ENCODE measurements at regions not wholly inside any gene's neighbourhood (a gene's known extent, or its start where the extent isn't known, plus 50 kb on each side); places are given as distances from the start of the nearest gene placed in this dataset.

DNA sequence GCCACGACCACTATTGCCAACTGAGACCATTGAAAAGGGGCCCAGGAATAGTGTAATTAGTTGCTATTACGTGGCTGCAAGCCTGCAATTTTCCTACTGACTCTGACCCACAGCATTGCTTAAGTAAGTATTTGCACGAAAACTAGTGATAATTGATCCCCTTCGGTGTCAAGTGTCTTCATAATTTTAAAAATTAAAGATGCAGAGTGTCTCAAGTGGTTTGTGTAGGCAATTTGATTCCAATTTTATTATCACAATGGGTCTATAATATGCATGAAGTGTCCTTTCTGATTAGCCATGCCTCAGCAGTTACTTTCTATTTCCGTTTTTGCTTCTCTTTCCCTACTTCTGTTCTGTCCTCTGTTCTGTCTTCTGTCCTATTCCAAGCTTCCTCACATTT, 259.2 kb downstream of the C3orf38 start (continued):
- TF ChIP-seq ZNF629 (tag by site-specific recombination; IDR thresholded peaks at IDR 0.05) (peak; percentile 52), ZNF391 (tag by site-specific recombination; IDR thresholded peaks at IDR 0.05; ENCODE audit: borderline replicate concordance, low read depth) (0 out of 2 replicates have a peak, but pooled peaks have one; percentile 33), KLF8 (tag by site-specific recombination; IDR thresholded peaks at IDR 0.05) (peak; percentile 69), ZNF510 (tag by site-specific recombination; IDR thresholded peaks at IDR 0.05; ENCODE audit: insufficient replicate concordance) (no peak), ZNF768 (tag by site-specific recombination; IDR thresholded peaks at IDR 0.05) (no peak), ZNF530 (tag by site-specific recombination; IDR thresholded peaks at IDR 0.05; ENCODE audit: low read depth) (no peak)
- TF ChIP-seq, protein P1, sequence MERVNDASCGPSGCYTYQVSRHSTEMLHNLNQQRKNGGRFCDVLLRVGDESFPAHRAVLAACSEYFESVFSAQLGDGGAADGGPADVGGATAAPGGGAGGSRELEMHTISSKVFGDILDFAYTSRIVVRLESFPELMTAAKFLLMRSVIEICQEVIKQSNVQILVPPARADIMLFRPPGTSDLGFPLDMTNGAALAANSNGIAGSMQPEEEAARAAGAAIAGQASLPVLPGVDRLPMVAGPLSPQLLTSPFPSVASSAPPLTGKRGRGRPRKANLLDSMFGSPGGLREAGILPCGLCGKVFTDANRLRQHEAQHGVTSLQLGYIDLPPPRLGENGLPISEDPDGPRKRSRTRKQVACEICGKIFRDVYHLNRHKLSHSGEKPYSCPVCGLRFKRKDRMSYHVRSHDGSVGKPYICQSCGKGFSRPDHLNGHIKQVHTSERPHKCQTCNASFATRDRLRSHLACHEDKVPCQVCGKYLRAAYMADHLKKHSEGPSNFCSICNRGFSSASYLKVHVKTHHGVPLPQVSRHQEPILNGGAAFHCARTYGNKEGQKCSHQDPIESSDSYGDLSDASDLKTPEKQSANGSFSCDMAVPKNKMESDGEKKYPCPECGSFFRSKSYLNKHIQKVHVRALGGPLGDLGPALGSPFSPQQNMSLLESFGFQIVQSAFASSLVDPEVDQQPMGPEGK (tag by site-specific recombination; IDR thresholded peaks at IDR 0.05): no peak
- TF ChIP-seq, protein P2, sequence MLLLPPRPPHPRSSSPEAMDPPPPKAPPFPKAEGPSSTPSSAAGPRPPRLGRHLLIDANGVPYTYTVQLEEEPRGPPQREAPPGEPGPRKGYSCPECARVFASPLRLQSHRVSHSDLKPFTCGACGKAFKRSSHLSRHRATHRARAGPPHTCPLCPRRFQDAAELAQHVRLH (tag by site-specific recombination; IDR thresholded peaks at IDR 0.05): no peak
- TF ChIP-seq, protein P3, sequence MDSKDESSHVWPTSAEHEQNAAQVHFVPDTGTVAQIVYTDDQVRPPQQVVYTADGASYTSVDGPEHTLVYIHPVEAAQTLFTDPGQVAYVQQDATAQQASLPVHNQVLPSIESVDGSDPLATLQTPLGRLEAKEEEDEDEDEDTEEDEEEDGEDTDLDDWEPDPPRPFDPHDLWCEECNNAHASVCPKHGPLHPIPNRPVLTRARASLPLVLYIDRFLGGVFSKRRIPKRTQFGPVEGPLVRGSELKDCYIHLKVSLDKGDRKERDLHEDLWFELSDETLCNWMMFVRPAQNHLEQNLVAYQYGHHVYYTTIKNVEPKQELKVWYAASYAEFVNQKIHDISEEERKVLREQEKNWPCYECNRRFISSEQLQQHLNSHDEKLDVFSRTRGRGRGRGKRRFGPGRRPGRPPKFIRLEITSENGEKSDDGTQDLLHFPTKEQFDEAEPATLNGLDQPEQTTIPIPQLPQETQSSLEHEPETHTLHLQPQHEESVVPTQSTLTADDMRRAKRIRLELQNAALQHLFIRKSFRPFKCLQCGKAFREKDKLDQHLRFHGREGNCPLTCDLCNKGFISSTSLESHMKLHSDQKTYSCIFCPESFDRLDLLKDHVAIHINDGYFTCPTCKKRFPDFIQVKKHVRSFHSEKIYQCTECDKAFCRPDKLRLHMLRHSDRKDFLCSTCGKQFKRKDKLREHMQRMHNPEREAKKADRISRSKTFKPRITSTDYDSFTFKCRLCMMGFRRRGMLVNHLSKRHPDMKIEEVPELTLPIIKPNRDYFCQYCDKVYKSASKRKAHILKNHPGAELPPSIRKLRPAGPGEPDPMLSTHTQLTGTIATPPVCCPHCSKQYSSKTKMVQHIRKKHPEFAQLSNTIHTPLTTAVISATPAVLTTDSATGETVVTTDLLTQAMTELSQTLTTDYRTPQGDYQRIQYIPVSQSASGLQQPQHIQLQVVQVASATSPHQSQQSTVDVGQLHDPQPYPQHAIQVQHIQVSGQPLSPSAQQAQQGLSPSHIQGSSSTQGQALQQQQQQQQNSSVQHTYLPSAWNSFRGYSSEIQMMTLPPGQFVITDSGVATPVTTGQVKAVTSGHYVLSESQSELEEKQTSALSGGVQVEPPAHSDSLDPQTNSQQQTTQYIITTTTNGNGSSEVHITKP (tag by site-specific recombination; IDR thresholded peaks at IDR 0.05): peak; percentile 65

- H3K4me3 ChIP-seq (ENCODE audit: low read depth, low read length): no peak overlapping the region
- H3K9me3 ChIP-seq (ENCODE audit: control insufficient read depth, insufficient read depth, low read depth, low read length): no peaks in the 10 kb centered on the region
- CTCF ChIA-PET: interaction anchor here (0.6 kb wide), 1 partner anchor 675 kb away, joined by 3 read pairs; no protein-coding TSS in a partner anchor
- H3K36me3 ChIP-seq (ENCODE audit: control insufficient read depth in 2 of 2, insufficient read depth in 1 of 2, low read length in 2 of 2): no peaks in the 10 kb centered on the region
- no peak overlapping the region for H3K27ac ChIP-seq (ENCODE audit: extremely low read depth, low read depth, low read length)
- TF ChIP-seq ZSCAN30 (tag by site-specific recombination; IDR thresholded peaks at IDR 0.05): no peak
- TF ChIP-seq ZNF2 (tag by site-specific recombination; IDR thresholded peaks at IDR 0.05): no peak
- peak; percentile 76 for TF ChIP-seq OSR2 (tag by site-specific recombination; IDR thresholded peaks at IDR 0.05)
- TF ChIP-seq KLF7 (tag by site-specific recombination; IDR thresholded peaks at IDR 0.05; ENCODE audit: borderline replicate concordance): no peak
- H3K4me1 ChIP-seq (ENCODE audit: control insufficient read depth, insufficient read depth, low read length): peaks cover 3% of the 10 kb centered on the region; the same call in 1 of the 2 replicates
- POLR2A ChIA-PET: interaction anchor here (0.6 kb wide), 1 partner anchor 19 kb away, joined by 3 read pairs; no protein-coding TSS in a partner anchor
Observed at GRCh38 chr3:88410259-88410658, 260.5 kb downstream of the C3orf38 start.

- ChIA-PET POLR2A (no interaction called here), CTCF (no interaction called here)
- no peaks in the 10 kb centered on the region for H3K36me3 ChIP-seq (ENCODE audit: control insufficient read depth in 2 of 2, insufficient read depth in 1 of 2, low read length in 2 of 2)
- H3K4me1 ChIP-seq (ENCODE audit: control insufficient read depth, insufficient read depth, low read length): peaks cover 3% of the 10 kb centered on the region; the same call in 1 of the 2 replicates
- H3K27ac ChIP-seq (ENCODE audit: extremely low read depth, low read depth, low read length): no peak overlapping the region
- H3K9me3 ChIP-seq (ENCODE audit: control insufficient read depth, insufficient read depth, low read depth, low read length): no peaks in the 10 kb centered on the region
- H3K4me3 ChIP-seq (ENCODE audit: low read depth, low read length): no peak overlapping the region
- TF ChIP-seq SALL2 (tag by site-specific recombination; IDR thresholded peaks at IDR 0.05; ENCODE audit: borderline replicate concordance): no peak
- no peak for TF ChIP-seq ZNF394 (tag by site-specific recombination; IDR thresholded peaks at IDR 0.05; ENCODE audit: borderline replicate concordance)
- no peak for TF ChIP-seq ZBTB17 (tag by site-specific recombination; IDR thresholded peaks at IDR 0.05)
- TF ChIP-seq, protein P4, sequence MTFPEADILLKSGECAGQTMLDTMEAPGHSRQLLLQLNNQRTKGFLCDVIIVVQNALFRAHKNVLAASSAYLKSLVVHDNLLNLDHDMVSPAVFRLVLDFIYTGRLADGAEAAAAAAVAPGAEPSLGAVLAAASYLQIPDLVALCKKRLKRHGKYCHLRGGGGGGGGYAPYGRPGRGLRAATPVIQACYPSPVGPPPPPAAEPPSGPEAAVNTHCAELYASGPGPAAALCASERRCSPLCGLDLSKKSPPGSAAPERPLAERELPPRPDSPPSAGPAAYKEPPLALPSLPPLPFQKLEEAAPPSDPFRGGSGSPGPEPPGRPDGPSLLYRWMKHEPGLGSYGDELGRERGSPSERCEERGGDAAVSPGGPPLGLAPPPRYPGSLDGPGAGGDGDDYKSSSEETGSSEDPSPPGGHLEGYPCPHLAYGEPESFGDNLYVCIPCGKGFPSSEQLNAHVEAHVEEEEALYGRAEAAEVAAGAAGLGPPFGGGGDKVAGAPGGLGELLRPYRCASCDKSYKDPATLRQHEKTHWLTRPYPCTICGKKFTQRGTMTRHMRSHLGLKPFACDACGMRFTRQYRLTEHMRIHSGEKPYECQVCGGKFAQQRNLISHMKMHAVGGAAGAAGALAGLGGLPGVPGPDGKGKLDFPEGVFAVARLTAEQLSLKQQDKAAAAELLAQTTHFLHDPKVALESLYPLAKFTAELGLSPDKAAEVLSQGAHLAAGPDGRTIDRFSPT (tag by site-specific recombination; IDR thresholded peaks at IDR 0.05): no peak
- TF ChIP-seq YY1 (tag by site-specific recombination; IDR thresholded peaks at IDR 0.05): no peak
- no peak for TF ChIP-seq KLF1 (tag by site-specific recombination; IDR thresholded peaks at IDR 0.05)
- no peak for TF ChIP-seq ZNF416 (tag by site-specific recombination; IDR thresholded peaks at IDR 0.05)
- no peak for TF ChIP-seq KLF16 (tag by site-specific recombination; IDR thresholded peaks at IDR 0.05)
- TF ChIP-seq, protein P5, sequence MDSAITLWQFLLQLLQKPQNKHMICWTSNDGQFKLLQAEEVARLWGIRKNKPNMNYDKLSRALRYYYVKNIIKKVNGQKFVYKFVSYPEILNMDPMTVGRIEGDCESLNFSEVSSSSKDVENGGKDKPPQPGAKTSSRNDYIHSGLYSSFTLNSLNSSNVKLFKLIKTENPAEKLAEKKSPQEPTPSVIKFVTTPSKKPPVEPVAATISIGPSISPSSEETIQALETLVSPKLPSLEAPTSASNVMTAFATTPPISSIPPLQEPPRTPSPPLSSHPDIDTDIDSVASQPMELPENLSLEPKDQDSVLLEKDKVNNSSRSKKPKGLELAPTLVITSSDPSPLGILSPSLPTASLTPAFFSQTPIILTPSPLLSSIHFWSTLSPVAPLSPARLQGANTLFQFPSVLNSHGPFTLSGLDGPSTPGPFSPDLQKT (IDR thresholded peaks at IDR 0.05; ENCODE audit: borderline replicate concordance, low read depth, low read length): no peak
- no peak for TF ChIP-seq ZNF433 (tag by site-specific recombination; IDR thresholded peaks at IDR 0.05; ENCODE audit: low read depth)
Observed at GRCh38 chr3:88412346-88412745, 262.6 kb downstream of the C3orf38 start.

Measured in HEK293 (cell line).